ENCODE measurements at regions not wholly inside any gene's neighbourhood (a gene's known extent, or its start where the extent isn't known, plus 50 kb on each side); places are given as distances from the start of the nearest gene placed in this dataset.

DNA sequence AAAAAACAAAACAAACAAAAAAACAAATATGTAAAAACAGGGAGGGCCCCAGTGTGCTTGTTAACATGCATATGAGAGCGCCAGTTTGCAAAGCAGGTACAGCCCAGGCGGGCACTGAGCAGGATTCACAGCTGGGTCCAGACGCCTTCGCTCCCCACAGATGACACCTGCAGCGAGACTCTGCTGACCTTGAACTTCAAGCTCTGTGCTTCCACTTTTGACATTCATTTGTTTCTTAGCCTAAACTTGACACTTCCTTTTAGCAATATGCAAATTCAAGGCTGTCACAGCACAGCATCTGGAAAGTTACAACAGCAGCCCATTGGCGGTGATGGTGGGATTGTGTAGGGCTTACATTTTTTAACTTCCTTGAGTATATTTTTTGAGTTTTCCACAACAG is 88.8 kb upstream of the TNS3 start:
- 2% methylated on average over 4 of the region's 6 CpGs for WGBS (ENCODE audit: insufficient coverage)
- Histone ChIP-seq H3K36me3 (replicated peaks in 1 of 2; ENCODE audit: control extremely low read depth in 1 of 2, control insufficient read depth in 1 of 2, extremely low read depth in 1 of 2, insufficient read depth in 2 of 2, low read length in 1 of 2) (no peaks in the 10 kb centered on the region), H3K9ac (ENCODE audit: low read length) (peak overlapping the region; percentile 6), H3K79me2 (ENCODE audit: control insufficient read depth, insufficient read depth, low read length) (no peaks in the 10 kb centered on the region), H3K4me2 (replicated peaks; ENCODE audit: low read depth, low read length, poor library complexity, severe bottlenecking) (peak overlapping the region; percentile 58), H3K9me3 (ENCODE audit: control extremely low read depth in 1 of 3, control insufficient read depth in 2 of 3, insufficient read depth in 1 of 3, low read length in 2 of 3) (no peaks in the 10 kb centered on the region), H3K4me3 (ENCODE audit: control extremely low read depth in 1 of 5, extremely low read depth in 1 of 5, insufficient read depth in 1 of 5, low read depth in 2 of 5, low read length in 4 of 5) (no peak overlapping the region), H3K27me3 (replicated peaks in 1 of 4; ENCODE audit: control extremely low read depth in 1 of 4, control insufficient read depth in 3 of 4, insufficient read depth in 4 of 4, low read length in 3 of 4) (no peaks in the 10 kb centered on the region), H3K27ac (ENCODE audit: low read length in 2 of 2) (peak overlapping the region; percentile 88 to 90), H3K4me1 (ENCODE audit: control insufficient read depth in 2 of 2, insufficient read depth in 2 of 2, low read length in 2 of 2) (peaks cover 50 to 58% of the 10 kb centered on the region in 2 donors), H2AFZ (ENCODE audit: insufficient read depth, low read depth, low read length, poor library complexity, severe bottlenecking) (peak overlapping the region; percentile 1), H4K20me1 (ENCODE audit: control insufficient read depth, insufficient read depth, low read length, poor library complexity, severe bottlenecking) (no peaks in the 10 kb centered on the region)
- Mint-ChIP-seq H3K9me3 (ENCODE audit: insufficient read depth) (no peaks in the 10 kb centered on the region), H3K4me1 (peaks cover 59% of the 10 kb centered on the region), H3K27ac (peak overlapping the region; percentile 98), H3K27me3 (no peaks in the 10 kb centered on the region), H3K4me3 (peak overlapping the region; percentile 81)
- DNase-seq (peak; percentile 92), ATAC-seq (ENCODE audit: low read depth) (peak; percentile 78)
- POLR2A ChIA-PET: interaction anchor here (0.6 to 2.4 kb wide), 22 partner anchors 9 to 196 kb away, joined by 3 to 25 read pairs (median 4); partner anchors contain the start of gene TNS3
- TF ChIP-seq, protein P1, sequence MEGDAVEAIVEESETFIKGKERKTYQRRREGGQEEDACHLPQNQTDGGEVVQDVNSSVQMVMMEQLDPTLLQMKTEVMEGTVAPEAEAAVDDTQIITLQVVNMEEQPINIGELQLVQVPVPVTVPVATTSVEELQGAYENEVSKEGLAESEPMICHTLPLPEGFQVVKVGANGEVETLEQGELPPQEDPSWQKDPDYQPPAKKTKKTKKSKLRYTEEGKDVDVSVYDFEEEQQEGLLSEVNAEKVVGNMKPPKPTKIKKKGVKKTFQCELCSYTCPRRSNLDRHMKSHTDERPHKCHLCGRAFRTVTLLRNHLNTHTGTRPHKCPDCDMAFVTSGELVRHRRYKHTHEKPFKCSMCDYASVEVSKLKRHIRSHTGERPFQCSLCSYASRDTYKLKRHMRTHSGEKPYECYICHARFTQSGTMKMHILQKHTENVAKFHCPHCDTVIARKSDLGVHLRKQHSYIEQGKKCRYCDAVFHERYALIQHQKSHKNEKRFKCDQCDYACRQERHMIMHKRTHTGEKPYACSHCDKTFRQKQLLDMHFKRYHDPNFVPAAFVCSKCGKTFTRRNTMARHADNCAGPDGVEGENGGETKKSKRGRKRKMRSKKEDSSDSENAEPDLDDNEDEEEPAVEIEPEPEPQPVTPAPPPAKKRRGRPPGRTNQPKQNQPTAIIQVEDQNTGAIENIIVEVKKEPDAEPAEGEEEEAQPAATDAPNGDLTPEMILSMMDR (IDR thresholded peaks at IDR 0.05): no peak
- no peak for TF ChIP-seq EZH2 (IDR thresholded peaks at IDR 0.05; ENCODE audit: borderline replicate concordance, insufficient read depth, low read depth, low read length, poor library complexity, severe bottlenecking)
- intact Hi-C loops (cut with micrococcal nuclease): loop anchor here (1.0 to 5.0 kb wide), 7 partner anchors 23 to 307 kb away; partner anchors contain the start of gene HUS1
- CTCF ChIA-PET: interaction anchor here (0.6 to 2.3 kb wide), 15 partner anchors 19 to 226 kb away, joined by 3 to 15 read pairs (median 5); no protein-coding TSS in a partner anchor

DNA sequence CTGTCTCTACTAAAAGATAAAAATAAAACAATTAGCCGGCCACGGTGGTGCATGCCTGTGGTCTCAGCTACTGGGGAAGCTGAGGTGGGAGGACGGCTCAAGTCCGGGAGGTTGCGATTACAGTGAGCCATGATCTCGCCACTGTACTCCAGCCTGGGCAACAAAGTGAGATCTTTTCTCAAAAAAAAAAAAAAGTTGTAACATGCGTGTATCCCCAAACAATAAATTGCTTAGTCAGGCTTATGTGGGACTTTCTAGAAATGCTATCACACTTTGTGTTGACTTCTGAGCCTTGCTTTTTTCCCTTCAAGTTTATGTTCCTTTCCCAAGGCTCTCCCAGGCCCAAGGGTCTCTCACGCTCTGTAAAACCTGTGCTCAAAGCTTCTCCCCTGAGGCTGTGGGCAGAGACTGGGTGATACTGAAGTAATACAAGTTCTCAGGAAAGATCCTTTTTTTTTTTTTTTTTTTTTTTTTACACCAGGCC is 88.0 kb upstream of the TNS3 start:
- peak overlapping the region; percentile 19 for H3K9ac ChIP-seq (ENCODE audit: low read length)
- no peaks in the 10 kb centered on the region for H3K27me3 ChIP-seq (replicated peaks in 1 of 4; ENCODE audit: control extremely low read depth in 1 of 4, control insufficient read depth in 3 of 4, insufficient read depth in 4 of 4, low read length in 3 of 4)
- no peak for TF ChIP-seq EZH2 (IDR thresholded peaks at IDR 0.05; ENCODE audit: borderline replicate concordance, insufficient read depth, low read depth, low read length, poor library complexity, severe bottlenecking)
- TF ChIP-seq, protein P1 (IDR thresholded peaks at IDR 0.05): no peak
- peaks cover 50 to 66% of the 10 kb centered on the region in 2 donors for H3K4me1 ChIP-seq (ENCODE audit: control insufficient read depth in 2 of 2, insufficient read depth in 2 of 2, low read length in 2 of 2)
- peak overlapping the region; percentile 88 to 90 for H3K27ac ChIP-seq (ENCODE audit: low read length in 2 of 2)
- 9% methylated on average over 6 of the region's 8 CpGs for WGBS (ENCODE audit: insufficient coverage)
- H3K79me2 ChIP-seq (ENCODE audit: control insufficient read depth, insufficient read depth, low read length): no peaks in the 10 kb centered on the region
- DNase-seq: peak; percentile 72
- H3K4me3 Mint-ChIP-seq: peak overlapping the region; percentile 74
- no peaks in the 10 kb centered on the region for H3K9me3 ChIP-seq (ENCODE audit: control extremely low read depth in 1 of 3, control insufficient read depth in 2 of 3, insufficient read depth in 1 of 3, low read length in 2 of 3)
- no peaks in the 10 kb centered on the region for H3K27me3 Mint-ChIP-seq
- H4K20me1 ChIP-seq (ENCODE audit: control insufficient read depth, insufficient read depth, low read length, poor library complexity, severe bottlenecking): no peaks in the 10 kb centered on the region
- peak overlapping the region; percentile 58 for H3K4me2 ChIP-seq (replicated peaks; ENCODE audit: low read depth, low read length, poor library complexity, severe bottlenecking)
- intact Hi-C loops (cut with micrococcal nuclease): loop anchor here (1.0 to 5.0 kb wide), 12 partner anchors 23 to 415 kb away; partner anchors contain the start of gene HUS1
- H2AFZ ChIP-seq (ENCODE audit: insufficient read depth, low read depth, low read length, poor library complexity, severe bottlenecking): no peak overlapping the region
- H3K4me3 ChIP-seq (ENCODE audit: control extremely low read depth in 1 of 5, extremely low read depth in 1 of 5, insufficient read depth in 1 of 5, low read depth in 2 of 5, low read length in 4 of 5): peak overlapping the region in 2 of 5 experiments; percentile 21 to 23
- H3K36me3 ChIP-seq (replicated peaks in 1 of 2; ENCODE audit: control extremely low read depth in 1 of 2, control insufficient read depth in 1 of 2, extremely low read depth in 1 of 2, insufficient read depth in 2 of 2, low read length in 1 of 2): no peaks in the 10 kb centered on the region
- peak overlapping the region; percentile 98 for H3K27ac Mint-ChIP-seq
- ChIA-PET POLR2A (interaction anchor here (0.6 to 2.4 kb wide), 14 partner anchors 9 to 172 kb away, joined by 3 to 25 read pairs (median 8); partner anchors contain the start of gene TNS3), CTCF (interaction anchor here (0.6 to 2.6 kb wide), 13 partner anchors 13 to 225 kb away, joined by 3 to 15 read pairs (median 5); partner anchors contain the start of gene TNS3)
- peaks cover 64% of the 10 kb centered on the region for H3K4me1 Mint-ChIP-seq
- ATAC-seq (ENCODE audit: low read depth): peak; percentile 0
- H3K9me3 Mint-ChIP-seq (ENCODE audit: insufficient read depth): no peaks in the 10 kb centered on the region
